GM12865 (cell line): ENCODE measurements at regions not wholly inside any gene's neighbourhood (a gene's known extent, or its start where the extent isn't known, plus 50 kb on each side); places are given as distances from the start of the nearest gene placed in this dataset.

Experiments
- DNase-seq: peaks from one replicate; pipeline ENCODE4 v3.0.0; 2010; ENCODE audit warnings: low read depth
- H3K4me3 ChIP-seq: 2 replicates; pipeline ENCODE4 v1.5.1; 2011; ENCODE audit warnings: mild to moderate bottlenecking, low read depth, low read length, control low read depth
- CTCF ChIP-seq: IDR thresholded peaks from 2 replicates; pipeline ENCODE4 v1.5.1; 2011; ENCODE audit warnings: low read length, control low read depth, low read depth, inconsistent platforms; ENCODE audit not compliant: insufficient read depth; ENCODE audit errors: missing control alignments

DNA sequence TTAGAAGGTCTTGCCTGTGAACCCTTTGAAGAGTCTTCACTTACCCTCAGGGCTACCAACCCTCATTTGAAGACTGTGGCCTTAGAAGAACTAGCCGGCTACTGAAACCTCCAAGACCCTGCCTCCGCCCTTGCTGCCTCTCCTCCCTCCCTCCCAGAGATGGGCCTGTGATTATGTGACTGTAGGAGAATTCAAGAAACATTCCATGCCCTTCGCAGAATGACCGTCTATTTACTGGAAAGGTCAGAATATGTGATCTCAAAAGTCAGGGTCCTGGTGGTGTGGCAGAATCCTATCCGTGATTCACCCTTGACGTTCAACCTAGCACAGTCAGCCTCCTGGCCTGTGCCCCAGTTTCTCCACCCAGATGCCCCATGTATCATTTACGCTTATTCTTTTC, 109.6 kb downstream of the CTNND1 start:
- no peak for TF ChIP-seq CTCF
- H3K4me3 ChIP-seq, result no peak overlapping the region
- no peak for DNase-seq

DNA sequence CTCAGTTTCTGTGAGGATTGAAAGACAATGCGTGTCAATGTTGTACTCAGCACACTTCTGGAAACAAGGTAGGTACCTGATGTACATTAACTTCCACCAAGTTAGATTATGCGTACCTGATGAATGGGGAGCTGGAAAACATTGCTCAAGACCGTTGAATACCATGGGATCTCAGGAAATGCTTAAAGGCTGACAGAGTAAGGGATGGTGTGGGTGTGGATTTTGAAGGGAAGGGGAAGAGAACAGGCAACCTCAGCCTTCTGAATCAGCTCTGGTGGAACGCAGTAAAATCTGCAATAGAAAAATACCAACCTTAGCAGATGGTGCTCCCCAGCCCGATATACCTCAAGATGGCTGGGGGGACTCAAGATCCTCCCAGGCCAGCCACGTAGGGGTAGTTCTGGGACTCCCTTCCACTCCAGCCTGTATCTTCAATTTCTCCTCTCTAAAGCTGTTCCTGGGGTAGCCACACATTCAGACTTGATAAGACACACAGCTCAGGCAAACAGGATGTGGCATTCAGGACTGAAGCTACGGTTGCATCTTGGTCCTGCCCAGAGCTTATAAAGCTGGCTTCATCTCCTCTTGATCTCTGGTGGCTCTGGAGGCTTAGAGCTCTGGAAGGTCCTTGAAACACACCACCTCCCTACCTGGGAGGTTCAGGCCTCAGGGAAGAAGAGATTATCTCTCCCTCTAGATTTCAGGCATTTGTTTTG, 111.8 kb downstream of the CTNND1 start:
- no peak for DNase-seq
- TF ChIP-seq CTCF, result no peak
- no peak overlapping the region for H3K4me3 ChIP-seq

GRCh38 chr11:57874981-57875380, 113.4 kb downstream of the CTNND1 start:
- H3K4me3 ChIP-seq, result no peak overlapping the region
- TF ChIP-seq CTCF, result no peak
- no peak for DNase-seq

- DNase-seq, result no peak
- H3K4me3 ChIP-seq, result no peak overlapping the region
- no peak for TF ChIP-seq CTCF
Observed at GRCh38 chr11:57881647-57882046, 120.0 kb downstream of the CTNND1 start.

- H3K4me3 ChIP-seq, result no peak overlapping the region
- TF ChIP-seq CTCF, result no peak
- DNase-seq, result no peak
Observed at GRCh38 chr11:57883630-57884029, 122.0 kb downstream of the CTNND1 start.

DNA sequence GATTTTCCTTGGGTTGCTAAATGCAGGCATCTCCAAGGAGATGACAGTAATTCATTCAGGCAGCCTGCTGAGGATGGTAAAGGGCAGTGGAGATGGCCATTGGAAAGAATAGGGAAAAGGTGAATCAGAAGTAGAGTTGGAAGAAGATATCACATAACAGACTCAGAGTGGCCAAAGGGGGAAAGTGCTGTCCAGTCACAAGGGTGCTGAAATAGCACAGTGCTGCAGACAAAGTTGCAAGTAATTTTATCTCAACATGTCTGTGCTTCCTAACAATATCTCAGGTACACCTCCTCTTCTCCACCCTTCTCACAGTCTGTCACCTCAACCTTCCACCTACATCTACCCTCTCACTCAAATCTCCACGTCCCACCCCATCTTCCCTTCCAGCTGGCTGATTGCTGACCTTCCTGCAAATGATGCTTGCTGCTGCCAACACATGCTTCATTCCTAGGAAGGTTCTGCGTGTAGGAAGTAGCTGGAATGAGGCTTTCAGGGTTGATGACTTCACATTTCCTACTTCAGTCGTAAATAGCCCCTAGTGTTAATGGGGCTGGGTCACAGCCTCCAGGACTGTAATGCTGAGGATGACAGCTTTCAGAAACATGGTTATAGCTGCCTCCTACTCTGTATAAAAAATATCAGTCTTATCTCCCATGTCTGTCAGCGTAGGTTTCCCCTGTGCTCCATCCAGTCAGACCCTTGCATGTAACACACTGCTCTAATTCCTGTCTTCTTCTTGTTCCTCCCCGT, 123.9 kb downstream of the CTNND1 start:
- peak; percentile 7 for DNase-seq
- no peak for TF ChIP-seq CTCF

More for the DNA sequence above, 123.9 kb downstream of the CTNND1 start:
- H3K4me3 ChIP-seq, result no peak overlapping the region
